GM18909 (cell line): ENCODE measurements at regions not wholly inside any gene's neighbourhood (a gene's known extent, or its start where the extent isn't known, plus 50 kb on each side); places are given as distances from the start of the nearest gene placed in this dataset.
"Not testable (repeated sequence)": the region's sequence is repeated elsewhere in the genome, so short reads cannot be mapped to it uniquely, and the experiment has no call there.

Experiments used
- ATAC-seq: cut with Tn5 transposase; IDR thresholded peaks from one replicate; pipeline ENCODE4 v1.9.1; 2021; ENCODE audit warnings: mild to moderate bottlenecking; ENCODE audit not compliant: unreplicated experiment, poor library complexity

GRCh38 chr13:53264751-53265385, 236.3 kb downstream of the OLFM4 start:
- ATAC-seq, result no peak

GRCh38 chr13:53266757-53267156, 238.1 kb downstream of the OLFM4 start:
- no peak for ATAC-seq

DNA sequence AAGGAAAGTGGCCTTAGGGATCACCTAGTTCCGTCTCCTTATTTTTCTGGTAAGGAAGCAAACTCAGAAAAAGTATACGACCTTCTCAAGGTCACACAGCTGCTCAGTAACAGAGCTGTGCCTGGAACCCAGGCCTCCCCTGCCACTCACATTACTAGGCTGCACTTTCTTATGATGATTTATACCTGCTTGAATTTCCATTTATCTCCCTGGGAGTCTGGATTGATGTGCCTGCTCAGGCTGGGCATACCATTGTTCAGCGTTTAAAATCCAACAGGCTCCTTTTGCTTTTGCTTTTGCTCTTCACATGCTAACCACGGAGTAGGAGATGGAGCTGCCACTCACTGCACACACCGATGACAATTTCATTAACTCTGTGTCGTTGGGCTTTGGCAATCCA, 241.0 kb downstream of the OLFM4 start:
- ATAC-seq, result no peak

DNA sequence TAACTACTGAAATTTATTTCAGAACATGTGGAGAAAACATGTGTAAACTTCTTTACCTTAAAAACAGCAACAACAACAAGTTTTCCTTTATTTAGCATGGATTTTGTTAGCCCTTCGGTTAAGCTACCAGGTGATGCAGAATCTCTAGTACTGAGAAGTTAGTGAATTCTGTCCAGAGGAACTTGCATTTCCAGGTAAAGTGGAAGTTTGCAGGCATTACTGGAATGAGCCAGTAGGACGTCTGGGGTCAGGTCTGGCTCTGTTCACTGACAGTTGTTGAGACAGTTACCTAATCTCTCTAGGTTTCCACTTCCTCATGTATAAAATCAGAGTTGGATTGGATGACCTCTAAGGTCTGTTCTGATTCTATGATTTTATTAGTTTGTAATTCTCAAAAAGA, 244.3 kb downstream of the OLFM4 start:
- ATAC-seq, result no peak

DNA sequence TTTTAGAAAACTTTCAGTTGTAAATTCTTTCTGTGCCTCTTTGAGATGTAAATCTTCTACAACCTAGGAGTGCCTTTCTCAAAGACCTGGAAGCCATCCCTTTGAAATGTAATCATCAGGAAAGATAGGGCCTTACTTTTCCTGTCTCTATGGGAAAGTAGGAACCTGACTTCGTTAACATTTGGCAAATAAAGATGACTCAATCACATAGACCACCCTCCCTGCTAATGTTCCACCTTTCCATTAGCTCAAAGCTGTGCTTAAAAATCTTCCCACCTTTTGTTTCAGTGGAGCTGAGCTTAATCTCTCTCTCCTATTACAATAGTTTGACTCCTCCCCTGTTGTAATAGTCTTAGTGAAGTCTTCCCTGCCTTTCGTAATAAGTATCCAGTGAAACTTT, 247.7 kb downstream of the OLFM4 start:
- ATAC-seq, result no peak

DNA sequence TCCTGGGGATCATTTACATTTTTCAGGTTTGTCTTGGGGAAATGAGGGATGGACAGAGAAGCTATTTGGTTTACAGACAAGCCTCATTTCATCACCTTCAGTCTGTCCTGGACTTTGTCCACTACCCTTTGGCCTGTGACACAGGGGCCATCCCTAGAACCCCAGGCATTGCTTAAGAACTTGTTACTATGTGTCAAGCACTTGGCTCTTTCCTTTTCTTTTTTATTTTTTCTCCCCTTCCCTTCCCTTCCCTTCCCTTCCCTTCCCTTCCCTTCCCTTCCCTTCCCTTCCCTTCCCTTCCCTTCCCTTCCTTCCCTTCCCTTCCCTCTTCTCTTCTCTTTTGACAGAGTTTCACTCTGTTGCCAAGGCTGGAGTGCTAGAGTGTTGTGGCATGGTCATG, 253.1 kb downstream of the OLFM4 start:
- no peak for ATAC-seq

DNA sequence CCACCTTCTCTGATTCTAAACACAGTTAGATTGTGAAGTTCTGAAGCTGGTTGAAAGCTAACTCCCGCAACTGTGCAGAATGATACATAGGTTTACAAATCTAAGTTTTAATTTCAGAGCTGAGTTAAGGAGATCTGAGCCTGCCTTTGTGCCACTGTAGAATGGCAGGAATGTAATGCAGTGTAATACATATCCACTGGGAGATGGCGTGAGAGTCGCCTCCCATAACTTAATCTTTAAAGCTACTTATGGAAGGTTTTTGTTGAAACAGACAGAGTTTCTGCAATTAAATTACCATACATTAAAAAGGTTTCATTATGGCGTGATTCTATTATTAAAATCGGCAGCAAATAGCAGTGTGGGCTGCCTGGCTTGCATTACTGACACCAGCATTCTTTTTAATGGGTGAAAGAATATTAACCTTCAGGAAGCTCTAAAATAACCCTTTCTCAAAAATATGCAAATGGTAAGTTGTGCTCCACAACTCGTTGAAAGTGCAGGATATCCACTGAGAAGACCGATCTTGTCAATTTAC, 257.4 kb downstream of the OLFM4 start:
- no peak for ATAC-seq

- no peak for ATAC-seq
These were observed 269.8 kb downstream of the OLFM4 start for GRCh38 chr13:53298396-53298795.

GRCh38 chr13:53301449-53301848, 272.8 kb downstream of the OLFM4 start:
- ATAC-seq, result no peak

GRCh38 chr13:53305419-53305818, 276.8 kb downstream of the OLFM4 start:
- not testable (repeated sequence) for ATAC-seq

DNA sequence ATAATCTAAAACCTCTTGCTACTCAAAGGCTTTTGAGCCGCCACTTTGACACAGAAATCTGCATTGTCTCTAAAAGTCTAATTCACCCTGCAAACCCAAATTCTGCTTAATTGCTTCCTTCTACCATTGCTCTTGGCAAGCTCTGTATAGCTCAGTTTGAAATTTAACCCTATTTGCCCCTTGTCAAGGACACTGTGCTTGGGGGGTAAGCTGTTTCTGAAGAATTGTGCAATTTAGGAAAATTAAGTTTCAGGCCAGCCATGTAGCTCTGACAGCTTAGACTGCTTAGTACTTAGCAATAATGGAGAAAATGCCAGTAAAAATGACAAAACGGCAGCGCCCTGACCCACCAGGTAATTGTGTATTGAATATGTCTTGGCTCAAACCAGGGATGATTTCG, 282.2 kb downstream of the OLFM4 start:
- ATAC-seq, result no peak

DNA sequence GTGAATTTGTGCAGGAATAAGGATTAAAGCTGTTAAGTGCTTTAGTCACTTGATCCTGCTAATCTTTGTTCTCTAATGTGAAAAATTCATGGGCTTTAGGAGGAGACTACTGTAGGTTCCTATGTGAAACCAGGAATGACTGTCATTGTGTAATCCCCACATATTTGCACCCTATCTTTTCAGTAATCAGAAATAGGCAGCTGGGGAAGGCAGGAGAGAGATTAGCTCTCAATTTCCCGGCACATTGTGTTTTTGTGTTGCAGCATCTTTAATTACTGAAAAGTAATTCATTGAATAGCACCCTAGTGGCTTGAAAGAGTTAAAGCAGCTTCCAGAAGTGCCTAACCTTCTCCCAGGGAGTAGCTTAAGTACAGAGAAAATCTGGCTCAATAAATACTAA, 282.9 kb downstream of the OLFM4 start:
- no peak for ATAC-seq

- ATAC-seq, result no peak
These were observed 292.7 kb downstream of the OLFM4 start for GRCh38 chr13:53321296-53321801.

DNA sequence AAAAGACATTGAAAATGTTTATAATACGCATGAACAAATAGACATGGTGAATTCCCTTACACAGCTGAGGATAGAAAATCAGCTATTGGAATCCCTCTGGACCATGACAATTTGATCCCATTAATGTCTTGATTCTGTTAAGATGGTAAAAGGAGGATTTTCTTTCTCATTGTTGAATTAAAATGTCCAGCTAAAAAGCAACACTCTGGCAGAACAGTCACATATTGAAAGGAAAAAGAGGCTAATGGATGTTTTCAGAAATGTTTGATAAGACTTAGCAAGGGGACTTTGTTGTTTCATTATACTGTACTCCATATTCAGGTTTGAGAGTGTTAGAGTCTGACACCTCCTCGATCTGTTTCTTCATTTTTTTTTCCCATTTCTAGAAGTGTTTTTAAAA, 296.0 kb downstream of the OLFM4 start:
- ATAC-seq, result no peak

- ATAC-seq, result no peak
These were observed 298.1 kb downstream of the OLFM4 start for GRCh38 chr13:53326716-53327115.

DNA sequence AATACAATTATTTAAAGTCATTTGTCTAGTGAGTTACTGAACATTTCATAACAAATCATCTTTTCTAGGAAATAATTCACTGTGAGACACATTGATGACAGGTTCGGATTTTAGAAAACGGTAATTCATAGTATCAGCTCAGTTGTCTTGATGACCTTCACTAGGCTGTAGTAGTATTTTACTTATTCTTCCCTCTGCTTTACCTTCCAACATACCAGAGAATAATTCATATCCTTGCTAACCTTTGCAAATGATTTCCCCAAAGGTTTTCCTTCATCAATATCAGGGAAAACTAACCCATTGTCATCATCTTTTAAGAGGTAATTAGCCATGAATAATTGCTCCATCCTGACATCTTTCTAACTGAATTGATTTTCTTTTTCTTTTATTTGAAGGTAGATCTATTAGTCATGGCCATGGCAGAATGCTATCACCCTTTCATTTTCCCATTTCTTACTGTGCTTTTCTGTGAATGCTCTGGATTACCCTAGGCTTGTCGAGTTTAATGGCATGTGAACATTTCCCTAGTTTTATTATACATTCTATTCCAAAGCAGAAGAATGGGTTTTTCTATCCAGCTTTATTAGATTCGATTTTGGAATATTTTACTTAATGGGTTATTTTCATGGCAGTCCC, 299.2 kb downstream of the OLFM4 start:
- ATAC-seq, result no peak

- no peak for ATAC-seq
These were observed 308.0 kb downstream of the OLFM4 start for GRCh38 chr13:53336441-53337160.

DNA sequence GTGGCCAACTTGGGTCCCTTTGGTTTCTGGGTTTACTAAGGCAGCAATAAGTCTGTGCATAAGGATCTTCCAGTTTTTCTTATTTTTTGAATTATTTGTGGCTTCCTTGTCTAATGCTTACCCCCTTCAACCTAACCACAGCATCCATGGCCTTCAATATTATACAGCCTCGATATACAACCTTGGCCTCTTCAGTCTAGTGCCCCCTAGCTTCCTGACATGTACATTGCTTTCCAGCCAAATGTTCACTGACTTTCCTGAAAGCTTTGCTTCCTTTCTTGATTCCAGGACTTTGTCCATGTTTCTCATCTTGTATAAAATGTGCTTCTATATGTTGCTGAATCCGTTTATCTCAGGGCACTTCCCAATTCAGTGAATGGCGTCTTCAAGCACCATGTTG, 310.1 kb downstream of the OLFM4 start:
- ATAC-seq, result no peak

- ATAC-seq, result no peak
These were observed 312.0 kb downstream of the OLFM4 start for GRCh38 chr13:53340505-53341143.

- ATAC-seq, result no peak
These were observed 312.5 kb downstream of the OLFM4 start for GRCh38 chr13:53341144-53341510.
